Testis (tissue), 2 donors: ENCODE measurements at regions not wholly inside any gene's neighbourhood (a gene's known extent, or its start where the extent isn't known, plus 50 kb on each side); places are given as distances from the start of the nearest gene placed in this dataset.

Experiments
- DNase-seq: peaks from one replicate; pipeline ENCODE4 v3.0.0-alpha.2; 2019
- H3K27ac ChIP-seq, 2 donors: fragments of 200-600 bp; sonication (generic); one replicate each; pipeline ENCODE4 v1.5.1; 2019
- H3K27me3 ChIP-seq: fragments of 200-600 bp; sonication (generic); one replicate; pipeline ENCODE4 v1.5.1; 2019
- H3K36me3 ChIP-seq: fragments of 200-600 bp; sonication (generic); one replicate; pipeline ENCODE4 v1.5.1; 2017; ENCODE audit warnings: low read depth; ENCODE audit errors: missing control alignments
- H3K4me1 ChIP-seq: fragments of 200-600 bp; sonication (generic); one replicate; pipeline ENCODE4 v1.5.1; 2019
- H3K4me3 ChIP-seq, 2 donors: fragments of 200-600 bp; sonication (generic); one replicate each; pipeline ENCODE4 v1.5.1; 2017 to 2019
- H3K9me3 ChIP-seq: fragments of 200-600 bp; sonication (generic); one replicate; pipeline ENCODE4 v1.5.1; 2017
- POLR2A ChIP-seq: fragments of 450-650 bp; IDR thresholded peaks from one replicate; pipeline ENCODE4 v1.6.1; 2017; ENCODE audit warnings: antibody characterized with exemption, mild to moderate bottlenecking, moderate library complexity
- WGBS, 2 donors: methylation state at CpG; one replicate each; pipeline ENCODE4 v1.1.5; 2018; 5-methylcytosine and 5-hydroxymethylcytosine counted together
- intact Hi-C: fragments of 100-400 bp; cut with DNase I; formaldehyde crosslinking; loops from one replicate; pipeline ENCODE4 v1.15.1; 2023; ENCODE audit warnings: low total_unique reads
- TF ChIP-seq, protein P1 (sequence below), 3 experiments: fragments of 450-650 bp in 2 of 3; fragments of 200-600 bp in 1 of 3; sonication (generic) in 1 of 3; IDR thresholded peaks; one replicate each; pipeline ENCODE4 v1.5.1; 2016 to 2019; ENCODE audit warnings: antibody characterized with exemption in 3 of 3, mild to moderate bottlenecking in 2 of 3, moderate library complexity in 1 of 3

- WGBS, 2 donors: 60% methylated on average over 3 of the region's 3 CpGs
These were observed 327.2 kb upstream of the ZFP64 start for GRCh38 chr20:52518735-52519134.

GRCh38 chr20:52515877-52516276, 324.3 kb upstream of the ZFP64 start:
- 88 to 92% methylated on average over 2 of the region's 2 CpGs for WGBS, 2 donors
- TF ChIP-seq, protein P1, sequence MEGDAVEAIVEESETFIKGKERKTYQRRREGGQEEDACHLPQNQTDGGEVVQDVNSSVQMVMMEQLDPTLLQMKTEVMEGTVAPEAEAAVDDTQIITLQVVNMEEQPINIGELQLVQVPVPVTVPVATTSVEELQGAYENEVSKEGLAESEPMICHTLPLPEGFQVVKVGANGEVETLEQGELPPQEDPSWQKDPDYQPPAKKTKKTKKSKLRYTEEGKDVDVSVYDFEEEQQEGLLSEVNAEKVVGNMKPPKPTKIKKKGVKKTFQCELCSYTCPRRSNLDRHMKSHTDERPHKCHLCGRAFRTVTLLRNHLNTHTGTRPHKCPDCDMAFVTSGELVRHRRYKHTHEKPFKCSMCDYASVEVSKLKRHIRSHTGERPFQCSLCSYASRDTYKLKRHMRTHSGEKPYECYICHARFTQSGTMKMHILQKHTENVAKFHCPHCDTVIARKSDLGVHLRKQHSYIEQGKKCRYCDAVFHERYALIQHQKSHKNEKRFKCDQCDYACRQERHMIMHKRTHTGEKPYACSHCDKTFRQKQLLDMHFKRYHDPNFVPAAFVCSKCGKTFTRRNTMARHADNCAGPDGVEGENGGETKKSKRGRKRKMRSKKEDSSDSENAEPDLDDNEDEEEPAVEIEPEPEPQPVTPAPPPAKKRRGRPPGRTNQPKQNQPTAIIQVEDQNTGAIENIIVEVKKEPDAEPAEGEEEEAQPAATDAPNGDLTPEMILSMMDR (IDR thresholded peaks at IDR 0.05): no peak
- H3K27me3 ChIP-seq: no peaks in the 10 kb centered on the region
- DNase-seq: no peak
- no peaks in the 10 kb centered on the region for H3K36me3 ChIP-seq
- intact Hi-C loops: no loop called here
- H3K4me1 ChIP-seq: no peaks in the 10 kb centered on the region
- no peaks in the 10 kb centered on the region for H3K9me3 ChIP-seq
- no peak overlapping the region for H3K4me3 ChIP-seq
- H3K27ac ChIP-seq: no peak overlapping the region

More at GRCh38 chr20:52518735-52519134, 327.2 kb upstream of the ZFP64 start:
- H3K27ac ChIP-seq: no peak overlapping the region
- no peak overlapping the region for H3K4me3 ChIP-seq
- no peaks in the 10 kb centered on the region for H3K36me3 ChIP-seq
- intact Hi-C loops: no loop called here
- no peaks in the 10 kb centered on the region for H3K4me1 ChIP-seq
- DNase-seq: no peak
- H3K27me3 ChIP-seq: no peaks in the 10 kb centered on the region
- no peaks in the 10 kb centered on the region for H3K9me3 ChIP-seq
- no peak for TF ChIP-seq POLR2A
- TF ChIP-seq, protein P1 (IDR thresholded peaks at IDR 0.05): no peak

DNA sequence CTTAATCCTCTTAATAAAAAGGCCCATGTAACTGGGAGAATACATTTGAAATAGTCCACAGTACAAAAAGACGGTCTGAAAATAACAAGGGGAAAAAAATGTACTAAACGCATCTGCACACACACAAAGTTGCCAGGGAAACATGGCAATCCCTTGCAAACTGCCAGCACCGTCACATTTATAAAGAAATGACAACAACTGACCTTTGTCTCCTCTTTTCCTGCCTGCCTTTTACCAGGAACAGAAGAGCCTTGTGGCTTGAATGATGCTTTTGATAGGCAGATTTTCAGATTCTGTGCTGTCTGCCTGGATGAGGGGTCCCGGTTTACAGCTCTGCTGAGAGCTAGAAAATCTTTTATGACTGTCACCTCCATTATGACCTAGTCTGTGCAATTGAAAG, 308.6 kb upstream of the ZFP64 start:
- H3K27ac ChIP-seq: no peak overlapping the region
- H3K4me3 ChIP-seq: no peak overlapping the region
- intact Hi-C loops: no loop called here
- TF ChIP-seq, protein P1 (IDR thresholded peaks at IDR 0.05): no peak
- TF ChIP-seq POLR2A: no peak
- 76 to 77% methylated on average over 4 of the region's 4 CpGs for WGBS, 2 donors
- H3K4me1 ChIP-seq: no peaks in the 10 kb centered on the region
- no peak for DNase-seq
- H3K27me3 ChIP-seq: no peaks in the 10 kb centered on the region
- no peaks in the 10 kb centered on the region for H3K9me3 ChIP-seq
- no peaks in the 10 kb centered on the region for H3K36me3 ChIP-seq

DNA sequence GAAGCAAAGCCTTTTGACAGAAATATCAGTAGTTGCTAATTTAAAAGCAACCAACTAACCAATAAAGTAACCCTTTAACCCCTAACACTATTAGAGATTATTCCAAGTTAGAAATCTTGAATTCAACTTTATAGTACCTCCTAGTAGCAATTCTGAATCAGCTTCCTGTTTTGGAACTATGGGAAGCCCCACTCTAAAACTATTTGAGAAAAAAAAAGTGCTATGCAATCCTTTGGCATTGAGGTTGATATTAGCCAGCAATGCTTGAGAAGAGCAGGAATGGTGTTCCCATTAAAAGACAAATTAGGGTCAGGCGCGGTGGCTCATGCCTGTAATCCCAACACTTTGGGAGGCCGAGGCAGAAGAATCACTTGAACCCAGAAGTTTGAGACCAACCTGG, 306.2 kb upstream of the ZFP64 start:
- DNase-seq: no peak
- 92 to 95% methylated on average over 3 of the region's 3 CpGs for WGBS, 2 donors
- Histone ChIP-seq H3K36me3 (no peaks in the 10 kb centered on the region), H3K4me1 (no peaks in the 10 kb centered on the region), H3K4me3 (no peak overlapping the region), H3K27ac (no peak overlapping the region), H3K9me3 (no peaks in the 10 kb centered on the region), H3K27me3 (no peaks in the 10 kb centered on the region)
- TF ChIP-seq, protein P1 (IDR thresholded peaks at IDR 0.05): no peak
- no peak for TF ChIP-seq POLR2A
- intact Hi-C loops: no loop called here

DNA sequence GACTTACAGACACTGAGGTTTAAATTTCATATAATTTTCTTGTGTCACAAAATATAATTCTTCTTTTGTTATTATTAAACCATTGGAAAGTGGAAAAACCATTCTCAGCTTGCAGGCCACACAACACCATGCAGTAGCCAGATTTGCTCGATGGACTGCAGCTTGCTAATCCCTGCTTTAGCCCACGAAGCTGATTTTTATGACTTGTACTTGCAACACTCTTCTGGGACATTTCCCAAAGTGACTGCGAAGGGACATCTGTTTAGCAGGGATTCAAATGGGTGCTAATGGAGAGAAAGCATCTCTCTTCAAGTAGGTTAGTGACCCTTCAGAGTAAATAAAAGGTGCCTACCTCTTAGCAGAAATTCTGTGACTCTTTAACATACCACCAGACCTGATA, 304.6 kb upstream of the ZFP64 start:
- Histone ChIP-seq H3K27me3 (no peaks in the 10 kb centered on the region), H3K36me3 (no peaks in the 10 kb centered on the region), H3K27ac (no peak overlapping the region), H3K4me3 (no peak overlapping the region), H3K4me1 (no peaks in the 10 kb centered on the region), H3K9me3 (no peaks in the 10 kb centered on the region)
- WGBS, 2 donors: 85 to 88% methylated on average over 3 of the region's 3 CpGs
- TF ChIP-seq, protein P1 (IDR thresholded peaks at IDR 0.05): no peak
- no peak for DNase-seq
- intact Hi-C loops: no loop called here
